Cerebellar nuclear complex (tissue), 1 donor: ENCODE measurements at regions not wholly inside any gene's neighbourhood (a gene's known extent, or its start where the extent isn't known, plus 50 kb on each side); places are given as distances from the start of the nearest gene placed in this dataset.

ENCODE experiments used
- DNase-seq, 2 experiments: peaks; one replicate each; lab custom pipeline; 2025; lab: John Stamatoyannopoulos, UW

DNA sequence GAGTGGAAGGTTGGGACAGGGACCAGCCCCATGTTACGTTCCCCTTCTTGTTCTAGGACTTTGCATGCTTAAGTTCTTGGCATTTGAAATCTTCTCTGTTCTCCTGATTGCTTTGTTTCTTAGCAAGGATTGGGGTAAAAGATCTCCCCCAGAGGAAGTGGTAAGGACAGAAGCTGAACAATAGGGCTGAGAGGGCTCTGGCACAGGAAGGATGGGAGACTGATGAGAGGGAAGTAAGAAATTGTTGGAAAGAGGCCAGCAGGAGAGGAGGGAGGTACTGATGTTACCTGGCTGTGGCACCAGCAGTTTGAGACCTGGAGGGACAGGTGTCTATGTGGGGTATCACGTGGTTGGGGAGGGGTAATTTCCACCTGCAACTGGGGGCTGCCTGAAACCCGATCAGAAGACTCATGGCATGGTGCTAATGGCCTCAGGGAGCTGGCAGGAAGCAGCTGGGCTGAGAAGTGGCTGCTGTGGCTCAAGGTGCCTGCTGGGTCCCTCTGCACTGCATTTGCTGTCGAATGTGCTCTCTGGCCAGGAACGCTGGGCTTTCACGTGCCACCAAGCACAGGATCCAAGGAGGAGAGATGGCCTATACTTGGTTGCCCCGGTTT is 108.4 kb downstream of the LSM3 start:
- no peak for DNase-seq

GRCh38 chr3:14288177-14288788 is 109.7 kb downstream of the LSM3 start:
- DNase-seq = no peak

DNA sequence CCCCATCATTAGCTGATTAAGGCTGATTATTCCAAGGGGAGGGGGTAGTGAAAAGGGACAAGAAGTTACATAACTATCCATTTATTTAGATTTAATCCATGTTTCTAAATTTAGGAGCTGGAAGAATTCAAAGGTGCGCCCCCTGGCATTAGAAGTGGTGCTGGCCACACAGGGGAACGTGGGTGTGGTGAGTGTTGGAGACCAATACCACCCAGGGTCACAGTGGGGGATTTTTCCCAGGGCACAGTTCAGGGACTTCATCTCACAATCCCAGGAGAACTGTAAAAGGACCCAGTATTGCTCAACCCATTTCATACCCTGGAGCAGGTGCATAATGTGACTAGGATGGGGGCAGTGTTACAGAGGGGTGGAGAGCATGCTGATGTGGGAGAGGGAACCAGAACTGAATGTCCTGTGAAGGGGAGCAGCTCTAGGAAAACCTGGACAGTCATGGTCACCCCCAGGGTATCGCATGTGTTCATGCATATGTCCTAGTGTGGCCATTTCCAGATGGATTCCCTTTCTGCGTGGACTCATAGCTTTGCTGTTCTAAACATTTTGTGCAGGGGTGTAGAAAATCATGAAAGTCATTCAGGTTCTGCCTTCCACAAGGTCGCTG is 110.3 kb downstream of the LSM3 start:
- DNase-seq = no peak

- DNase-seq = no peak
Measured at GRCh38 chr3:14289590-14290461, 111.2 kb downstream of the LSM3 start.

DNA sequence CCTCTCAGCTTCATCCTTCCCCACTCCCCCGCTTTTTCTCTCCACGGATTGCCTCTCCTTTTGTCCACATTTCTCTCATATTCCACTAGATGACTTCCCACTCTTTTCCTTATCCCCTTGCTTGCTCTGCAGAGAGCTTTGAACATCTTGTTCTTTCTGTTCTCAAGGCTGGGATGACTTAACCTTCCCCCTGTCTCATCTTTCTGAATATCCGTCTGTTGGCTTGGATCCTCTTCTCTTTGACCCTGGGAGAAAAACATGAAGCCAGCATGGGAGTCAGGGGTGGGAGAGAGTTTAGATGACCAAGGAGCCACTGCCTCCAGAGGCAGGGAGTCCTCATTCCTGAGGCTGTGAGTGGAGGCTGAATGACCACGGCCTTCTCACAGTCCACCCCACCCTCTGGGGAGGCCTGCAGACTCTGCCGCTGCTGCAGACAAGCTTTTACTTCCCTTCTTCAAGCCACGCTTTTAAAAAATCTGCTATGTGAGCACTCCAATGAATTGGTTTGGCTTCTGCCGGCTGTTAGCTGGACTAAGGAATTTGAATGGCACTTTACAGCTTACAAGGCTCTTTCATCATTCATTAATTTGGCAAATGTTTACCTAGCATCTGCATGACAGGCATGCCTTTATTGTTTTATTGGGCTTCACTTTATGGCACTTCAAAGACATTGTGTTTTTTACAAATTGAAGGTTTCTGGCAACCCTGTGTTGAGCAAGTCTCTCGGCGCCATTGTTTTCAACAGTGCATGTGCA is 111.6 kb upstream of the SLC6A6 start:
- DNase-seq = no peak

DNA sequence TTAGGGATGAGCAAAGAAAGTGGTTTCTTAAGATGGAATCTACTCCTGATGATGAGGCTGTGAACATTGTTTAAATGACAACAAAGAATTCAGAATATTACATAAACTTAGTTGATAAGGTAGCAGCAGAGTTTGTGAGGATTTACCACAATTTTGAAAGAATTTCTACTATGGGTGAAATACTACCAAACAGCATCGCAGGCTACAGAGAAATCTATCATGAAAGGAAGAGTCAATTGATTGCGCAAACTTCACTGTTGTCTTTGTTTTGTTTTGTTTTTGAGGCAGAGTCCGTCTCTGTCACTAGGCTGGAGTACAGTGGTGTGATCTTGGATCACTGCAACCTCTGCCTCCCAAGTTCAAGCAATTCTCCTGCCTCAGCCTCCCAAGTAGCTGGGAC is 107.4 kb upstream of the SLC6A6 start:
- no peak for DNase-seq

- DNase-seq = no peak
Measured at GRCh38 chr3:14295801-14296200, 106.6 kb upstream of the SLC6A6 start.

- no peak for DNase-seq
Measured at GRCh38 chr3:14297305-14297704, 105.1 kb upstream of the SLC6A6 start.

- no peak for DNase-seq
Measured at GRCh38 chr3:14297784-14298236, 104.6 kb upstream of the SLC6A6 start.

DNA sequence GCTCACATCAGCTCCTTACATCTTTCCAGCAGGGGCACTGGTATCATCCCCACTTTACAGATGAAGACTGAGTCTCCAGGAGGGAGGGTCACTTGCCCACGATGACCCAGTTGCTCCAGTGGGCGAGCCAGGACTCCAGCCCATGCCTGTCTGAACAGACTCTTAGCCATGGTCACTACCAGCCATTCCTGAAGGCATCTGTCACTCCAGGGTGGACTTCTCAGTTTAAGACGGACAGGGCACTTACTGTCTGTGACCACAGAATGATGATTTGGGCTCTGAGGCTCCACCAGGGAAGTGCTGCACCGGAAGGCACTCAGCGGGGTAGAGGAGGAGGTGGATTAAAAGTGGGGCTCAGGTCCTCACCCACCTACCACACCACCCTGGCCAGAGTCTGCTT is 104.0 kb upstream of the SLC6A6 start:
- no peak for DNase-seq

DNA sequence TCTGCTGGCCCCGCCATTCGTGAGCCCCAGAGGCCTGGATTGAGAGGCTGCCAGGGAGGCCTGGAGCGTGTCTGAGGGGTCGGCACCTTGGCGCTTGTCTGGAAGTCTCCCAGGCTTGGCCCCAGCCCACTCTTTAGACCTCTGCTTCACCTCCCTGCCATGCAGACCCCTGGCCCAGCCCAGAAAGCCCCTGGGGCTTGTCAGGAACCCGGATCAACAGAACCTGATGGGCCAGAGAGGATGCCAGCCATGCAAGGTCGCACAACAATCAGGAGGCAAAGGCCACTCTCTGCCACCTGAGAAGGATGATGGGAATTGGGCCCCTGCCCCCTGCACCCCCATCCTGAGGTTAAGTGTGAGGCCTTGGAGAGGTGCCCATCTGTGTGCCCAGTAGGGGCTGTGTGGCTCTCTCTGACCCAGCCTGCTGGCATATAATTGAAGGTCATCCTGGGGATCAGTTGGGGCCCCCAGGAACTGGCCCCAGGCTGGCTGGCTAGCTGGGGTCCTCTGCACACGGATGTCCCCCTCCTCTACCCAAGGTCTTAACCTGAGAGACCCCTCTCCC is 103.3 kb upstream of the SLC6A6 start:
- no peak for DNase-seq

- DNase-seq = no peak
Measured at GRCh38 chr3:14299767-14300166, 102.6 kb upstream of the SLC6A6 start.

DNA sequence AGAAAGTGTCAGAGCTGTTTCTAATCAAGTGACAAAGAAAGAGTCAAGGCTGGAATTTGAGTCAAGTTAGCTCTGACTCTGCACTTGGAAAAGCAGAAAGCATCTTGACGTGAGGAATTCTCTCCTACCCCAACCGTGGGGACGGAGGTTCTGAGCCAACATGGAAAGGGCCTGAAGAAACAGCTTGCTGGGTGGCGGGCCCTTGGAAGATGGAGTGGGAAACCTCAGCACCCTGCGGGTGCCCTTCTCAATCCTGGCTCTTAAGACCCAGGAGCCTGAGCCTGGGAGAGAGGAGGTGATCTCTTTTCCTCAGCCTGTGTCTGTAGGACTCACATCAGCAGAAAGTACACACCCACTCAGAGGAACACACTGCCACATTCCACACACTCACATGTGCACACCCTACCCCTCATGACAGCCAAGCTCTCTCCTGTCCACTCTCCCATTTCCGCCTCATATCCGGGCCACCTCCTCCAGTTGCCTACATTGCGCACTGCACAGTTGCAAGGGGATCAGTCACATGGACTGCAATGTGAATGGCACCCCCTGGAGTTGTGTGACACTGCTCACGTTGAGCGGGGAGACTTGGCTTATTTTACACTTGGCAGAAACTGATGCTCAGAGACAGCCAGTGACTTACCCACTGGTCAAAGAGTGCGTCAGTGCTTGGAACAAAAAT is 101.5 kb upstream of the SLC6A6 start:
- no peak for DNase-seq

GRCh38 chr3:14301558-14301957 is 100.8 kb upstream of the SLC6A6 start:
- DNase-seq = no peak

DNA sequence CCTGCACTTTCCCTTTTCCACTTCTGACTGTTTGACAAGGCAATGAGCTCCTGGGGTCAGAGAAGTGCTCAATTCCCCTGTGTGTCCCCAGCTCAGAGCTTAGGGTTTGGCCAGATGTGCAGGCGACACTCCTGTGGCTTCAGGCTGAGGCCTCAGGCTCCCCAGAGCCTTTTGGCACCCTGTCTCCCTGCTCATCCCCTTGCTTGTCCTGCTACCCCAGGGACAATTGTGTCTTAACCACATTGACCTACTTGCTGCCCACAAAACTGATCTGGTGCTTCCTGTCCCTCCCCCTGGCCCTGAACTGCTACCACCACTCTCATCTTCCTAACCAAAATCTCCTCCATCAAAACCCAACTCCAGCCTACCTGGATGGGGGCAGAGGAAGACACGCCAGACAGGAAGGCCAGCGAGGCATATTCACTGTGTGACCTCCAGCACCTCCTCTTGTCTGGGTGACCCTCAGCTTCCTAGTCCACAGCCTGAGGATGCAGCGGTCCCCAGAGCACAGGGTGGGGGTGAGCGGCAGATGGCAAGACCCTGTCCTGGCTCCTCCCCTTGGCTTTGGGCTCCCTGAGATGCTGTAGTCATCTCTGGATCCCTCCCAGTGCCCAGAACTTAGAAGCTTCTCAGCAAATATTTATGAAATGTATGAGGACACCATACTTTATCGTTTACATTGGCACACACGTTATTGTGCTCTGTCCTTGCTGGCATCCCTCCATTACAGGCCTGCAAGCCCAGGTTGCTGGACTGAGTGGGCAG is 98.9 kb upstream of the SLC6A6 start:
- no peak for DNase-seq

DNA sequence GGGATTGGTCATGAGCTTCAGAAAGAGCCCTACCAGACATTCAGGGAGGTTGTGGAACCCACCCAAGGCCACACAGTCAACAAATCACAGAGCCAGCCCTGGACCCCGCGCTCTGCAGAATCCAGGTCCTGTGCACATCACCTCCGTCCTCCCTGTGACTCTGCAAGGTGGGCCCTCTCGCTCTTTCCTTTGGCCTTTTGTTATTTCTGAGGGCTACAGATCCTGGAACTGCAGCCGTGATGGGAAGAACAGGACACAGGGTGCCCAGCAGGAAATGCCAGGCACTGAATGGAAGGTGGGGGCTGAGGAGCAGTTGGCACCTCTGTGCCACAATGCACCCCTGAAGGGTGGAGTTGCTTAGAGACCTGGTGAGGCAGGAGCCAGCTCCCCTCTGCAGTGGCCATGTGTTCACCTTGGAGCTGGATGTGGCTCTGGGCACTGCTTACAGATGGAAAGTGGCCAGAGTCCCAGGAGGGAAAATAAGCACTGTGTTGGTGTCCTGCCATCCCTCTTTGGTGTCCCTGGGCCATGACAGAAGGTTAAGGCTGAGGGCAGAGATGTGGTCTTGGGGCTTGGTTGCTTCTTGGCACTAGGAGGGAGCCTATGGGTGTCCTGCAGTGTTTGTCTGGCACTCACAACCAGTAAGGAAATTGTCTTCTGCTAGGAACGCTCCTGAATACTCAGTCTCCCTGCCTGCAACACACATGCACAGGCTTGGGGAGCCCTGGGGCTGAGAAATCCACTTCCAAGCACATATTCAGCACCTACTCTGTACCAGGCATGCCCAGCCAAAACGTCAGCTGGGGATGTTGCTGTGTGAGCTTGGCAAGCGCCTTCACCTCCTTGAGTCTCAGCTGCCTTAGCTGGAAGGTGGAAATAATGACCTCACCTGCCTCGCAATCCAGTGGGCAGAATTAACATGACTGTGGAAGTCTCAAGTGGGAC is 98.0 kb upstream of the SLC6A6 start:
- peak in 1 of 2 experiments; percentile 49 for DNase-seq

GRCh38 chr3:14305324-14305723 is 97.1 kb upstream of the SLC6A6 start:
- no peak for DNase-seq

DNA sequence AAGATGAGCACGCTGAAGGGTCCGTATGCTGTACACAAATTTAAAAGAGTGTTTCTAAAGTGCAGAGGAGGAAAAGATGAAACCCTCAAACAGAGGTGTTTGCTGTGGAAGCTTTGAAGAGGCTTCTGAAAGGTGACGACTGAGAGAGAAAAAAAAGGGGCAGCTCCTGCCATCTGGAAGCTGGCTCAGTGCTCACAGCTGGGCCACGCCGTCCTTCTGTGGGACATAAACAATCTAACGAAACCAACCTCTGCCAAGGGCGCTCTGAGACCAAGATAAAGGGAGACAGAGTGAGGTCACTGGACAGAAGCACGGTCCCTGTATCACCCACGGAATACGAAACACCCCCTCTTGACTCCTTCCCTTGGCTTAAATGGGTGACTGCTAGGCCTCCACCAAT is 96.3 kb upstream of the SLC6A6 start:
- no peak for DNase-seq
